ENCODE measurements at regions not wholly inside any gene's neighbourhood (a gene's known extent, or its start where the extent isn't known, plus 50 kb on each side); places are given as distances from the start of the nearest gene placed in this dataset.
"Not testable (repeated sequence)": the region's sequence is repeated elsewhere in the genome, so short reads cannot be mapped to it uniquely, and the experiment has no call there.

DNA sequence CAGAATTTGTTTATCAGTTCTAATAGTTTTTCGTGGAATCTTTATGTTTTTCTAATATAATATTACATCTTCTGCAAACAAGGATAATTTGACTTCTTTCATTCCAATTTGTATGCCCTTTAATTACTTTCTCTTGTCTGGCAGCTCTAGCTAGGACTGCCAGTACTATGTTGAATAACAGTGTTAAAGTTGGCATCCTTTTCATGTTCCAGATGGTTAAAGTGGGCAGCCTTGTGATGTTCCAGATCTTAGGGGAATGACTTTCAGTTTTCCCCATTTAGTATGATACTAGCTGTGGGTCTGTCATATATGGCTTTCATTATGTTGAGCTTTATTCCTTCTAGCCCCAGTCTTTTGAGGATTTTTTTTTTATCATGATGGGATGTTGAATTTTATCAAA is 220.6 kb upstream of the WDFY3 start:
- H3K27ac Mint-ChIP-seq: no peak overlapping the region
- no peaks in the 10 kb centered on the region for H3K27me3 Mint-ChIP-seq (ENCODE audit: insufficient read depth)
- DNase-seq (ENCODE audit: low spot score): no peak
- no peak overlapping the region for H3K4me3 Mint-ChIP-seq
- no peaks in the 10 kb centered on the region for H3K36me3 Mint-ChIP-seq (ENCODE audit: low read depth)
- intact Hi-C loops (cut with micrococcal nuclease): no loop called here
- H3K4me1 Mint-ChIP-seq (ENCODE audit: low read depth): no peaks in the 10 kb centered on the region
- H3K9me3 Mint-ChIP-seq: no peaks in the 10 kb centered on the region

DNA sequence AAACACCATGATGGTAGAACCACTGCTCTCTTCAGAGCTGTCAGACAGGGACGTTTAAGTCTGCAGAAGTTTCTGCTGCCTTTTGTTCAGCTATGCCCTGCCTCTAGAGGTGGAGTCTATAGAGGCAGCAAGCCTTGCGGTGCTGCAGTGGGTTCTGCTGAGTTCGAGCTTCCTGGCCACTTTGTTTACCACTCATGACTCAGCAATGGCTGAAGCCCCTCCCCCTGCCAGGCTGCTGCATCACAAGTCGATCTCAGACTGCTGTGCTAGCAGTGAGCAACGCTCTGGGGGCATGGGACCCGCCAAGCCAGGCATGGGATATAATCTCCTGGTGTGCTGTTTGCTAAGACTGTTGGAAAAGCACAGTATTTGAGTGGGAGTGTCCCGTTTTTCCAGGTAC is 229.5 kb upstream of the WDFY3 start:
- intact Hi-C loops (cut with micrococcal nuclease); H3K27ac Mint-ChIP-seq; H3K27me3 Mint-ChIP-seq (ENCODE audit: insufficient read depth); H3K36me3 Mint-ChIP-seq (ENCODE audit: low read depth); H3K4me1 Mint-ChIP-seq (ENCODE audit: low read depth); H3K4me3 Mint-ChIP-seq; DNase-seq (ENCODE audit: low spot score): not testable (repeated sequence)
- peaks cover 27% of the 10 kb centered on the region for H3K9me3 Mint-ChIP-seq

DNA sequence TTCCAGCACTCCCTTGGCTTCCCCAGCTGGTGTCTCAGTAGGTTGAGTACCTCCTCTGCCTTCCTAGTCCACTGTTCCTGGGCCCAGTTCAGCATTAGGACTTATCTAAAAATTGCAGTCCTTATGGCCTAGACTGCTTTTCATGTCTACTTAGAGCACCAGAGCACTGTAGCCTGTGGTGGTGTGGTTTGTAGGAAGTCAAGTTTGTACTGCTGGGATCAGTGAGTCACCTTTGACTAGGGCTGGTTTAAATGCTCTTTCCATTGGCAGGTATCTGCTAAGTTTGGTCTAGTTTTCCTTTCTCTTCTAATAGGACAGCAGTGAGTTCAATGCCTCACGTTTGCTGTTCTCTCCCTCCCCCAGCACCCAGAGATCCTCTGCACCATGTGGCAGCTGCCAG is 233.6 kb upstream of the WDFY3 start:
- Mint-ChIP-seq H3K4me3 (no peak overlapping the region), H3K36me3 (ENCODE audit: low read depth) (no peaks in the 10 kb centered on the region), H3K4me1 (ENCODE audit: low read depth) (no peaks in the 10 kb centered on the region), H3K9me3 (peaks cover 27% of the 10 kb centered on the region), H3K27ac (no peak overlapping the region), H3K27me3 (ENCODE audit: insufficient read depth) (no peaks in the 10 kb centered on the region)
- intact Hi-C loops (cut with micrococcal nuclease): no loop called here
- DNase-seq (ENCODE audit: low spot score): no peak

DNA sequence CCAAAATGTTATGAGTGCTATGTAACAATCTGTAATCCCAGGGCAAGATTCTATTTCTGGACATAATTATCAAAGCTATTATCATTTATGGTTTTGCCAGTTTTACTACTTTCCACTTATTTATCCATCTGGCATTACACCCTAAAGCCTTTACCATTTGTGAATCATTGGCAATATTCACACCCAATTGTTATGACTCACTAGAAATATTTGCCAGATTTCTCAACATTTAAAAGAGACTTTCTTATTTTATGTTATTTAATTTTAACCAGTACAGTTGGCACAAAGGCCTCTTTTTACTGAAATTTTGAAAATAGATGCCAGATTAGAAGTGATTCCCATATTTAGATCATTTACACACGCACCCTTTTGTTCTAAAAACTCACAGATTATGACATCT is 242.7 kb upstream of the WDFY3 start:
- Mint-ChIP-seq H3K4me1 (ENCODE audit: low read depth) (no peaks in the 10 kb centered on the region), H3K27me3 (ENCODE audit: insufficient read depth) (no peaks in the 10 kb centered on the region), H3K4me3 (no peak overlapping the region), H3K9me3 (peaks cover 10% of the 10 kb centered on the region), H3K27ac (no peak overlapping the region), H3K36me3 (ENCODE audit: low read depth) (no peaks in the 10 kb centered on the region)
- intact Hi-C loops (cut with micrococcal nuclease): no loop called here
- DNase-seq (ENCODE audit: low spot score): no peak

DNA sequence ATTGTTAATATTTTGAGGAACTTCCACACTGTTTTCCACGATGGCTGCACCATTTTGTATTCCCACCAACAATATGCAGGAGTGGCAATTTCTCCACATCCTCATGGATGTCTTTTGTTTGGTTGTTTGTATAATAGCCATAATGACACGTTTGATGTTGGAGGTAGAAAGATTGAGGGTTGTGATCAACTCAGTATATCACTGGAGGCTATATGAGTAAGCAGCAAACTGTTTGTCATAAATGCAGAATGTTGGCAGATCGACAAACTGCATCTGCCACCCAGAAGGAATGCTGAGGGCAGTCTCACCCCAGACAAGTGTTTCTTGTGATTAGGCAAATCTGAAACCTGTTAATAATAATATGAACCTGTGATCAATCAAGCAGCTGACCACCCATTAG is 243.9 kb upstream of the WDFY3 start:
- intact Hi-C loops (cut with micrococcal nuclease): no loop called here
- H3K27ac Mint-ChIP-seq: no peak overlapping the region
- no peaks in the 10 kb centered on the region for H3K27me3 Mint-ChIP-seq (ENCODE audit: insufficient read depth)
- H3K4me3 Mint-ChIP-seq: no peak overlapping the region
- no peak for DNase-seq (ENCODE audit: low spot score)
- H3K36me3 Mint-ChIP-seq (ENCODE audit: low read depth): no peaks in the 10 kb centered on the region
- peaks cover 7% of the 10 kb centered on the region for H3K9me3 Mint-ChIP-seq
- no peaks in the 10 kb centered on the region for H3K4me1 Mint-ChIP-seq (ENCODE audit: low read depth)

DNA sequence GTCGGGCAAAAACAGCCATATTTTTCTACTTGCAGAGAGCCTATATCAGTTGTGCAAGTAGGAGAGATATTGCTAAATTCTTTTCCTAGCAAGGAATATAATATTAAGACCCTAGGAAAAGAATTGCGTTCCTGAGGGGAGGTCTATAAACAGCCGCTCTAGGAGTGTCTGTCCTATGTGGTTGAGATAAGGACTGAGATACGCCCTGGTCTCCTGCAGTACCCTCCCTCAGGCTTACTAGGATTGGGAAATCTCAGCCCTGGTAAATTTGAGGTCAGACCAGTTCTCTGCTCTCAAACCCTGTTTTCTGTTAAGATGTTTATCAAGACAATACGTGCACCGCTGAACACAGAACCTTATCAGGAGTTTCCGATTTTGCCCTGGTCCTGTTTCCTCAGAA is 250.1 kb upstream of the WDFY3 start:
- peaks cover 11% of the 10 kb centered on the region for H3K9me3 Mint-ChIP-seq
- H3K4me1 Mint-ChIP-seq (ENCODE audit: low read depth); DNase-seq (ENCODE audit: low spot score); H3K36me3 Mint-ChIP-seq (ENCODE audit: low read depth); H3K27ac Mint-ChIP-seq; intact Hi-C loops (cut with micrococcal nuclease); H3K4me3 Mint-ChIP-seq; H3K27me3 Mint-ChIP-seq (ENCODE audit: insufficient read depth): not testable (repeated sequence)

DNA sequence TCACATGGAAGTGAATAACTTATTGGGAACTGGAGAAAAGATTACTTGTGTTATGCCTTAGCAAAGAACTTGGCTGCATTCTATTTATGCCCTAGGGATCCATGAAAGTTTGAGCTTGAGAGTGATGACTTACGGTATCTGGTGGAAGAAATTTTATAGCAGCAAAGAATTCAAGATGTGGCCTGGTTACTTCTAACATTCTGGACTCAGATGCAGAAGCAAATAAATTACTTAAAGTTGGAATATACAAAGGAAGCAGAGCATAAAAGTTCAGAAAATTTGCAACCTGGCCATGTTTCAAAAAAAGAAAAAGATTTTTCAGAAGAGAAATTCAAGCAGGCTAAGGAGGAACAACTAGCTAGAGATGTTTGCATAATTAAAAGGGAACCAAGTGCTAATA is 252.3 kb upstream of the WDFY3 start:
- no peak for DNase-seq (ENCODE audit: low spot score)
- no peak overlapping the region for H3K4me3 Mint-ChIP-seq
- no peaks in the 10 kb centered on the region for H3K27me3 Mint-ChIP-seq (ENCODE audit: insufficient read depth)
- H3K36me3 Mint-ChIP-seq (ENCODE audit: low read depth): no peaks in the 10 kb centered on the region
- H3K9me3 Mint-ChIP-seq: peaks cover 11% of the 10 kb centered on the region
- intact Hi-C loops (cut with micrococcal nuclease): no loop called here
- H3K27ac Mint-ChIP-seq: no peak overlapping the region
- no peaks in the 10 kb centered on the region for H3K4me1 Mint-ChIP-seq (ENCODE audit: low read depth)

DNA sequence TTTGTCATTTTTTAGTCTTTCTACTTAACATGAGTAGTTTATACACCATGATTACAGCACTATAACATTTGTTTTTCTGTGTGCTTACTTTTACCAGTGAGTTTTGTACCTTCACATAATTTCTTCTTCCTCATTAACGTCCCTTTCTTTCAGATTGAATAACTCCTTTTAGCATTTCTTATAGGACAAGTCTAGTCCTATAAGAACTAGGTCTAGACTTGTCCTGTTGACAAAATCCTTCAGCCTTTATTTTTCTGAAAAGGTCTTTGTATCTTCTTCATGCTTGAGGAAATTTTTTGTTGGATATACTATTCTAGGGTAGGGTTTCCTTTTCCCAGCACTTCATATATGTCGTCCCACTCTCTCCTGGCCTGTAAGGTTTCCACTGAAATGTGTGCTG is 253.3 kb upstream of the ARHGAP24 start:
- no peak overlapping the region for H3K27ac Mint-ChIP-seq
- intact Hi-C loops (cut with micrococcal nuclease): no loop called here

DNA sequence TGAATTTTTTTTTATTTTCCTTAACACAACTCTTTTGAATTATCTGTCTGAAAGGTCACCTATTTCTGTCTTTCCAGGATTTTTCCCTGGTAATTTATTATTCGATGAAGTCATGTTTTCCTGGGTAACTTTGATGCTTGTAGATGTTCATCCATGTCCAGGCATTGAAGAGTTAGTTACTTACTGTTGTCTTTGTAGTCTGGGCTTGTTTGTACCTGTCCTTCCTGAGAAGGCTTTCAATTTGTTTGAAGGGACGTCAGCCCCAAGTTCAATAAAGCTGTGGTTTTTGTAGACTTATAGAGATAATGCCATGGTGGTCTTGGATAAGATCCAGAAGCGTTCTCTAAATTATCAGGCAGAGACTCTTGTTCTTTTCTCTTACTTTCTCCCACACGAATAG is 252.4 kb upstream of the ARHGAP24 start:
- Mint-ChIP-seq H3K27ac (no peak overlapping the region), H3K9me3 (peaks cover 11% of the 10 kb centered on the region), H3K4me1 (ENCODE audit: low read depth) (no peaks in the 10 kb centered on the region), H3K4me3 (no peak overlapping the region), H3K36me3 (ENCODE audit: low read depth) (no peaks in the 10 kb centered on the region), H3K27me3 (ENCODE audit: insufficient read depth) (no peaks in the 10 kb centered on the region)
- intact Hi-C loops (cut with micrococcal nuclease): no loop called here
- DNase-seq (ENCODE audit: low spot score): no peak

More for the DNA sequence above, 253.3 kb upstream of the ARHGAP24 start:
- Mint-ChIP-seq H3K36me3 (ENCODE audit: low read depth) (no peaks in the 10 kb centered on the region), H3K9me3 (peaks cover 11% of the 10 kb centered on the region), H3K4me3 (no peak overlapping the region), H3K27me3 (ENCODE audit: insufficient read depth) (no peaks in the 10 kb centered on the region), H3K4me1 (ENCODE audit: low read depth) (no peaks in the 10 kb centered on the region)
- DNase-seq (ENCODE audit: low spot score): no peak

DNA sequence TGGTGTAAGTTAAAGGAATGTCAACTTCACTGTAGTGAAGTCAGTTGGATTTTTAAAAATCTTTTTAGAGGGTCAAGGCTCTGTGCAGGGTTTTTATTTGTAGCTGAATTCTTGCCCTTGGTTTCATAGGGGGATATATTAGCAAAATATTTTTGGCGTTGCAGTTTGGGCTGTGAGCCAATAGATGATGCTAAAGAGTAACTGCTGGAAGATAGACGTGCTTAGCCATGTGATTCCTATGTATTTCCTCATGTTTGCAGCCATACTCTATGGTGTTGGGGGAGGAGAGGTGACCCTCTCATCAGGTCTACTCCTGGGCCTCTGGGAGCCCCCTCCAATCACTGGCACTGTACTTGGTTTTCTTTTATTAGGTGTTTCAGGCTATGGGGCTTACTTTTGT is 246.7 kb upstream of the ARHGAP24 start:
- Mint-ChIP-seq H3K4me1 (ENCODE audit: low read depth) (no peaks in the 10 kb centered on the region), H3K27ac (no peak overlapping the region), H3K27me3 (ENCODE audit: insufficient read depth) (no peaks in the 10 kb centered on the region), H3K4me3 (no peak overlapping the region), H3K36me3 (ENCODE audit: low read depth) (no peaks in the 10 kb centered on the region), H3K9me3 (no peaks in the 10 kb centered on the region)
- DNase-seq (ENCODE audit: low spot score): no peak
- intact Hi-C loops (cut with micrococcal nuclease): no loop called here

DNA sequence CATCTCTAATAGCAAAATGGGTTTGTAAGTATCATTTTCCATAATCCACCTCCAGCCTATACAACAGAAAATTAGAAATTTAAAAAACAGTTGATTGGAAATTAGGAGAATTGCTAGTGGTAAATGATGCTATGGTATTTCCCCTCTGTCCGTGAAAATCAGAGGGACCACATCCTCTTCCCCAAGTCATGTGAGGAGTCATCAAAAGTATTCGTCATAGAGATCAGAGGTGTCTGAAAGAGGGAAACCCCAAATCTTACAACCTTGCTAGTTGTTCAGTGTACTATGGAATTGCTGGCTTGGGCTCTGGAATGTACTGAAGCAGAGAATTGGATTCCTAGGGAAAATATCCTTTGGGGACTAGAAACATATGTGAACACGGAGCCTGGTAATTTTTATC is 241.4 kb upstream of the ARHGAP24 start:
- H3K36me3 Mint-ChIP-seq (ENCODE audit: low read depth): no peaks in the 10 kb centered on the region
- intact Hi-C loops (cut with micrococcal nuclease): no loop called here
- H3K27me3 Mint-ChIP-seq (ENCODE audit: insufficient read depth): no peaks in the 10 kb centered on the region
- H3K4me1 Mint-ChIP-seq (ENCODE audit: low read depth): no peaks in the 10 kb centered on the region
- H3K9me3 Mint-ChIP-seq: no peaks in the 10 kb centered on the region
- no peak overlapping the region for H3K4me3 Mint-ChIP-seq
- DNase-seq (ENCODE audit: low spot score): no peak
- H3K27ac Mint-ChIP-seq: no peak overlapping the region

DNA sequence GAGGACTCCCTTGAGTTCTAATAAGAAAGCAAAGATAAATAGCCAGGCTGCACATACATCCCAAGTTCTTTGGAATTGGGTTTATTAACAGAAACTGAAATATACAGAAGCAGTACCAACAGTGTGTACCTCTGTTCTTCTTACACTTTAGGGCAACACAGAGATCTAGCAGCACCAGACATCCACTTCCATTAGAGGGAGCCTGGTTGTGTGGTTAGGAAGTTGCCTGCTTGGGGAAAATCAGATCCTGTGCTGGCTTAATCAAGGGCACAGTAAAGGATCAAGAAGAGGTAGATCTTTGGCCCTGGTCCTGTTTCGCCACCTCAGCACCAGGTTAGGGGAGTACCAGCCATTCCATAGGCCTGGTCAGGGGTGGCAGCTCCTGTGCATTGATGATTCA is 231.1 kb upstream of the ARHGAP24 start:
- no peaks in the 10 kb centered on the region for H3K36me3 Mint-ChIP-seq (ENCODE audit: low read depth)
- intact Hi-C loops (cut with micrococcal nuclease): no loop called here
- no peaks in the 10 kb centered on the region for H3K4me1 Mint-ChIP-seq (ENCODE audit: low read depth)
- no peak overlapping the region for H3K27ac Mint-ChIP-seq
- no peak for DNase-seq (ENCODE audit: low spot score)
- no peaks in the 10 kb centered on the region for H3K27me3 Mint-ChIP-seq (ENCODE audit: insufficient read depth)
- no peak overlapping the region for H3K4me3 Mint-ChIP-seq
- peaks cover 3% of the 10 kb centered on the region for H3K9me3 Mint-ChIP-seq

DNA sequence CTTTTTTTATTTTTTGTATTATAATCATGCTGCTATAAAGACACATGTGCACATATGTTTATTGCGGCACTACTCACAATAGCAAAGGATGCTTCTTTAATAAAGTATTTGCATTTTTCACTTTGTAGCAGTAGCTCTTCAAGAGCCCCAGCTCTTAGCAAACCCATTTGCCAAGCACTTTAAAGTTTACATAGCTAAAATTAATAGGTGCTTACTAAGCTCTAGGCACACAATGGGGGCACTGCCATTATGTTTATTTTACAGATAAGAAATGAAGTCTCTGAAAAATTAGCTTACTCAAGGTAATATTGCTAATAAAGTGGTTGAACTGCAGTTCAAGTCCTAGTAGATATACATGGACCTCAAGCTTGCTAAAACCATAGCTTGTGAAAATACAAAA is 230.3 kb upstream of the ARHGAP24 start:
- H3K36me3 Mint-ChIP-seq (ENCODE audit: low read depth): no peaks in the 10 kb centered on the region
- DNase-seq (ENCODE audit: low spot score): no peak
- intact Hi-C loops (cut with micrococcal nuclease): no loop called here
- no peaks in the 10 kb centered on the region for H3K9me3 Mint-ChIP-seq
- no peaks in the 10 kb centered on the region for H3K27me3 Mint-ChIP-seq (ENCODE audit: insufficient read depth)
- H3K4me1 Mint-ChIP-seq (ENCODE audit: low read depth): no peaks in the 10 kb centered on the region
- no peak overlapping the region for H3K4me3 Mint-ChIP-seq
- no peak overlapping the region for H3K27ac Mint-ChIP-seq

DNA sequence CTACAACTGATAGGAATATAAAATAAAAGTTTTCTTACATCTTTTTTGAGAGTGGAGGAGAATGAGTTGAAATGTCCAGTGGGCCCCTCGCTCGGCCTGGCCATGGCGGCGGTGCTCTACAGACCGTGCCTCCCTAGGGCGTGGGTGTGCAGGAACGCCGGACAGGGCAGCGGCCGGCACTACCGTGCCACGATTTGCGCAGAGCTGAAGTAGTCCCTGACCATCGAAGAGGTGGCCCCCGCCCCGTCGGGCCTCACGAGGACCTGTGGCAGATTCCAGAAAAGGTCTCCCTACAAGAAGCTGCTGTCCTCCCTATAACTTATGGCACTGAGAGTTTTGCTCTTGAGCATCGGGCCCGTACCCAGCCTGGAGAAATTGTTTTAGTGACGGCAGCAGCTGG is 228.9 kb upstream of the ARHGAP24 start:
- Mint-ChIP-seq H3K9me3 (no peaks in the 10 kb centered on the region), H3K4me1 (ENCODE audit: low read depth) (no peaks in the 10 kb centered on the region), H3K4me3 (no peak overlapping the region), H3K27ac (no peak overlapping the region), H3K36me3 (ENCODE audit: low read depth) (no peaks in the 10 kb centered on the region), H3K27me3 (ENCODE audit: insufficient read depth) (no peaks in the 10 kb centered on the region)
- intact Hi-C loops (cut with micrococcal nuclease): no loop called here
- DNase-seq (ENCODE audit: low spot score): no peak

All from activated T-helper 1 cell treated with anti-CD3 and anti-CD28 coated beads, Interleukin-12 subunit alpha, Interleukin-12 subunit beta, Interleukin-2, Interleukin-4 antibody, amounts not matched to agents 30 ng/mL and 10 ng/mL and 1 ng/mL, durations not matched to agents 14 hours and 24 hours and 36 hours (primary cell).